ENCODE measurements at regions not wholly inside any gene's neighbourhood (a gene's known extent, or its start where the extent isn't known, plus 50 kb on each side); places are given as distances from the start of the nearest gene placed in this dataset.

DNA sequence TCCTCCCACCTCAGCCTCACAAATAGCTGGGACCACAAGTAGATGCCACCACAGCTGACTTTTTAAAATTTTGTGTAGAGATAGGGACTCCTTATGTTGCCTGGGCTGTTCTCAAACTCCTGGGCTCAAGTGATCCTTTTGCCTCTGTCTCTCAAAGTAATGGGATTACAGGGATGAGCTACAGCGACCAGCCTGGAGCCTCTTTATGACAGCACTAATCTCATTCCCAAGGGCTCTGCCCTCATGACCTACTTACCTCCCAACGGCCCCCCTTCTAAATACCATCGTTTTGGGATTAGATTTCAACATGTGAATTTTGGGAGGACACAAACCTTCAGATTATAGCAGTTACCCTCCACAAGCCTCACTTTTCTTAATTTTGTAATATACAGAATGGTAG lies 150.6 kb upstream of the FUT8 start:
- peaks cover 5% of the 10 kb centered on the region for H3K4me1 Mint-ChIP-seq (ENCODE audit: low read depth)
- no peak overlapping the region for H3K27ac Mint-ChIP-seq
- no peaks in the 10 kb centered on the region for H3K36me3 Mint-ChIP-seq (ENCODE audit: insufficient read depth)
- no peak overlapping the region for H3K4me3 Mint-ChIP-seq (ENCODE audit: low read depth)
- H3K9me3 Mint-ChIP-seq (ENCODE audit: low read depth): peaks cover 4% of the 10 kb centered on the region
- TF ChIP-seq, protein P1, sequence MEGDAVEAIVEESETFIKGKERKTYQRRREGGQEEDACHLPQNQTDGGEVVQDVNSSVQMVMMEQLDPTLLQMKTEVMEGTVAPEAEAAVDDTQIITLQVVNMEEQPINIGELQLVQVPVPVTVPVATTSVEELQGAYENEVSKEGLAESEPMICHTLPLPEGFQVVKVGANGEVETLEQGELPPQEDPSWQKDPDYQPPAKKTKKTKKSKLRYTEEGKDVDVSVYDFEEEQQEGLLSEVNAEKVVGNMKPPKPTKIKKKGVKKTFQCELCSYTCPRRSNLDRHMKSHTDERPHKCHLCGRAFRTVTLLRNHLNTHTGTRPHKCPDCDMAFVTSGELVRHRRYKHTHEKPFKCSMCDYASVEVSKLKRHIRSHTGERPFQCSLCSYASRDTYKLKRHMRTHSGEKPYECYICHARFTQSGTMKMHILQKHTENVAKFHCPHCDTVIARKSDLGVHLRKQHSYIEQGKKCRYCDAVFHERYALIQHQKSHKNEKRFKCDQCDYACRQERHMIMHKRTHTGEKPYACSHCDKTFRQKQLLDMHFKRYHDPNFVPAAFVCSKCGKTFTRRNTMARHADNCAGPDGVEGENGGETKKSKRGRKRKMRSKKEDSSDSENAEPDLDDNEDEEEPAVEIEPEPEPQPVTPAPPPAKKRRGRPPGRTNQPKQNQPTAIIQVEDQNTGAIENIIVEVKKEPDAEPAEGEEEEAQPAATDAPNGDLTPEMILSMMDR (IDR thresholded peaks at IDR 0.05; ENCODE audit: unreplicated experiment): no peak
- no peak for DNase-seq (ENCODE audit: low spot score, unreplicated experiment)
- H3K27me3 Mint-ChIP-seq: no peaks in the 10 kb centered on the region

DNA sequence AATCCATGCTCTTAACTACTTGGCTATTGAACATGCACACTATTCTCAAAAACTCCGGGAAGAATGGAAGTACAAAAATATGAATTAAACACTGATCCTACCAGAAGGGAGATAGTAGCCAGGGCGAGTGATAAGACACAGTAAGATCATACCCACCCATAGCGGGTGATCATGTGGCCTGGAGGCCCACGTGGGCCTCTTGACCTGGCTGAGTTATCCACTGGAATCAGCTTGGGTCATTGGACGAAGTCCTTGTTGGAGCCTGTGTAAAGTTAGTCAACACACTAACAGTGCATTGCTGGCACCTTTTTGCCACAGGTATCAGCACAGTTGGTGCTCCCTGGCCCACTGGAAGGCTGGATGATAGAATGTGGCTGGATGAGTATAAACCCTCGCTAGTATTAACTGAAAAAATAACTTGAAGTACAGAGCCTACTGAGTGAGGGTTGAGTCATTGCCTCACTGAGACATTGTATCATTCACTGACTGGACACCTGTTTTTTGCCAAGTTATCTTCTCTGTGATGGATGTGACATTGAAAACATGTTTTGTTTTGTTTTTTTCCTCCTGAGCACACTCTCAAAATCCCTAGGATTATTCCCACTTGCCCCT lies 149.2 kb upstream of the FUT8 start:
- no peaks in the 10 kb centered on the region for H3K36me3 Mint-ChIP-seq (ENCODE audit: insufficient read depth)
- peaks cover 4% of the 10 kb centered on the region for H3K9me3 Mint-ChIP-seq (ENCODE audit: low read depth)
- no peak overlapping the region for H3K4me3 Mint-ChIP-seq (ENCODE audit: low read depth)
- no peaks in the 10 kb centered on the region for H3K27me3 Mint-ChIP-seq
- TF ChIP-seq, protein P1 (IDR thresholded peaks at IDR 0.05; ENCODE audit: unreplicated experiment): no peak
- H3K4me1 Mint-ChIP-seq (ENCODE audit: low read depth): peaks cover 8% of the 10 kb centered on the region
- DNase-seq (ENCODE audit: low spot score, unreplicated experiment): no peak
- H3K27ac Mint-ChIP-seq: no peak overlapping the region

DNA sequence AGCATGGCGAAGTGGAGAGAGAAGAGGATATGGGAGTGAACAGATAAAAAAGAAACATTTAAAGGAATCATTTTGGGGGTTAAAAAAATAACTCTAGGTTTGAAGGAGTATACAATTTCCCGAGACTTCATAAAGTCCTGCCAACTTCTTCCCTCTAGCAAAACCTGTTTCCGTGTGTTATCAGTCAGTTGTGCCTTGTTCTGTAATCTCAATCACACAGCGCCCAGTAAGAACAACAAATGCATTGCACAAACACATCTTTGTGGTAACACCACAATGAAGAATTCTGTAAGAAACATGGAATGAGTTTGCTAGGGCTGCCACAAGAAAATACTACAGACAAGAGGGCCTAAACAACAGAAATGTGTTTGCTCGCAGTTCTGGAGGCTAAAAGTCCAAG lies 144.7 kb upstream of the FUT8 start:
- peaks cover 18% of the 10 kb centered on the region for H3K4me1 Mint-ChIP-seq (ENCODE audit: low read depth)

DNA sequence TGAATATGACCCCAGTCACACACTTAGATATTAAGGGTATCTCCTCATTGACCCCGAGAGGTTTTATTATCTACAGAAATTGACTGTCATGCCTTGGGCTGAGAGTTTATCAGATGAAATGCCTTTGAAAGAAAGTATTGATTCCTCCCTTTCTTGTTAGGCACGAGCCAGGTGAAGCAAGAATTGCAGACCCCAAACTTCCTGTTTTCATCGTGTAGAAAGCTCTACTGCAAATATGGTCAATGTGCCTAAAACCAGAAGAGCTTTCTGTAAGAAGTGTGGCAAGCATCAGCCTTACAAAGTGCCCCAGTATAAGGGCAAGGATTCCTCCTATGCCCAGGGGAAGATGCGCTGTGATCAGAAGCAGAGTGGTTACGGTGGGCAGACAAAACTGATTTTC lies 143.9 kb upstream of the FUT8 start:
- Mint-ChIP-seq H3K27me3 (peaks cover 3% of the 10 kb centered on the region), H3K27ac (no peak overlapping the region), H3K4me3 (ENCODE audit: low read depth) (no peak overlapping the region), H3K36me3 (ENCODE audit: insufficient read depth) (no peaks in the 10 kb centered on the region), H3K9me3 (ENCODE audit: low read depth) (no peaks in the 10 kb centered on the region), H3K4me1 (ENCODE audit: low read depth) (peaks cover 18% of the 10 kb centered on the region)
- TF ChIP-seq, protein P1 (IDR thresholded peaks at IDR 0.05; ENCODE audit: unreplicated experiment): no peak
- no peak for DNase-seq (ENCODE audit: low spot score, unreplicated experiment)

More for the DNA sequence above, 144.7 kb upstream of the FUT8 start:
- Mint-ChIP-seq H3K4me3 (ENCODE audit: low read depth) (no peak overlapping the region), H3K9me3 (ENCODE audit: low read depth) (no peaks in the 10 kb centered on the region), H3K36me3 (ENCODE audit: insufficient read depth) (no peaks in the 10 kb centered on the region), H3K27me3 (peaks cover 3% of the 10 kb centered on the region), H3K27ac (peak overlapping the region; percentile 84)
- no peak for DNase-seq (ENCODE audit: low spot score, unreplicated experiment)
- TF ChIP-seq, protein P1 (IDR thresholded peaks at IDR 0.05; ENCODE audit: unreplicated experiment): no peak

DNA sequence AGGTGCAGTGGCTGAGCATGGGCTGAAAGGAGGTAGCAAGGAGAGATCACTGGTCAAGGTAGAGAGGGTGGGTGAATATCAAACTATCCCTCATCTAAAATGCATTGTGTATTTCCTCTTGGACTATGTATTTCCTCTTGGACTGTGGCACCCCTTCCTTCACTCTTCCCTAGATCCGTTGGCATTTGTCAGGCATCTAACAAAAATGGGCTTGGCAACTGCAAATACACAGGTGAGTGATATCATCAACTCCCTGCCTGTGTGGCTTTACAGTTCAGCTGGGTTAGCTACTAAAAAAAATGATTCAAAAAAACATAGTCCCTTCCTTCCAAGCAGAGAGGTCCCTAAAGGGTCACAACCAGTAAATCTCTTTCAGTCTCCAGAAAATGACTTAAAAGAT lies 142.8 kb upstream of the FUT8 start:
- Mint-ChIP-seq H3K4me3 (ENCODE audit: low read depth) (no peak overlapping the region), H3K4me1 (ENCODE audit: low read depth) (peaks cover 18% of the 10 kb centered on the region), H3K9me3 (ENCODE audit: low read depth) (no peaks in the 10 kb centered on the region), H3K27ac (no peak overlapping the region), H3K36me3 (ENCODE audit: insufficient read depth) (no peaks in the 10 kb centered on the region), H3K27me3 (peaks cover 6% of the 10 kb centered on the region)
- DNase-seq (ENCODE audit: low spot score, unreplicated experiment): no peak
- TF ChIP-seq, protein P1 (IDR thresholded peaks at IDR 0.05; ENCODE audit: unreplicated experiment): no peak

Measured in progenitor cell of endocrine pancreas (in vitro differentiated cells).